ENCODE measurements at regions not wholly inside any gene's neighbourhood (a gene's known extent, or its start where the extent isn't known, plus 50 kb on each side); places are given as distances from the start of the nearest gene placed in this dataset.

- no peak overlapping the region for H3K4me2 ChIP-seq
- H3K9me2 ChIP-seq, result no peaks in the 10 kb centered on the region
- no peak overlapping the region for H2AFZ ChIP-seq (ENCODE audit: low read depth)
- CTCF ChIA-PET, result no interaction called here
- H3K79me2 ChIP-seq (ENCODE audit: insufficient read depth), result no peaks in the 10 kb centered on the region
- no peak overlapping the region for H3K9ac ChIP-seq
- no peak overlapping the region for H3K4me3 ChIP-seq (ENCODE audit: low read depth in 2 of 2, low read length in 1 of 2)
- no peak overlapping the region for H3K27ac ChIP-seq (ENCODE audit: low read depth in 2 of 2, low read length in 1 of 2)
- H3K9me3 ChIP-seq, result no peaks in the 10 kb centered on the region
- TF ChIP-seq REST (IDR thresholded peaks at IDR 0.05; ENCODE audit: low read depth, low read length) (no peak), FOXM1 (IDR thresholded peaks at IDR 0.05; ENCODE audit: low read depth) (no peak), RFX5 (IDR thresholded peaks at IDR 0.05; ENCODE audit: low read length) (no peak), YY1 (IDR thresholded peaks at IDR 0.05; ENCODE audit: low read depth) (no peak), POLR2AphosphoS5 (IDR thresholded peaks at IDR 0.05; ENCODE audit: low read depth, low read length) (no peak), CTCF (IDR thresholded peaks at IDR 0.05) (no peak), FOXJ3 (CRISPR knock-in tag; IDR thresholded peaks at IDR 0.05) (no peak), EZH2phosphoT487 (IDR thresholded peaks at IDR 0.05; ENCODE audit: borderline replicate concordance, low read depth) (no peak), GATA2 (CRISPR knock-in tag; IDR thresholded peaks at IDR 0.05) (no peak), RXRA (IDR thresholded peaks at IDR 0.05; ENCODE audit: borderline replicate concordance, low read depth) (no peak), EP300 (IDR thresholded peaks at IDR 0.05; ENCODE audit: borderline replicate concordance in 1 of 2, low read depth in 1 of 2, low read length in 1 of 2) (no peak), USF1 (IDR thresholded peaks at IDR 0.05; ENCODE audit: borderline replicate concordance, low read depth) (no peak), TCF12 (IDR thresholded peaks at IDR 0.05) (no peak), TEAD4 (IDR thresholded peaks at IDR 0.05; ENCODE audit: borderline replicate concordance, insufficient read depth) (no peak), RCOR1 (IDR thresholded peaks at IDR 0.05; ENCODE audit: low read length) (no peak), ELF1 (IDR thresholded peaks at IDR 0.05) (no peak), IRF3 (IDR thresholded peaks at IDR 0.05; ENCODE audit: low read depth, low read length) (no peak)
- no peaks in the 10 kb centered on the region for H4K20me1 ChIP-seq (ENCODE audit: insufficient read depth)
- no peak for DNase-seq
- WGBS (ENCODE audit: low lambda C conversion rate), result 37% methylated on average over 3 of the region's 3 CpGs
- H3K36me3 ChIP-seq (replicated peaks in 1 of 2; ENCODE audit: control insufficient read depth in 1 of 2, insufficient read depth in 2 of 2, low read length in 1 of 2), result no peaks in the 10 kb centered on the region
- no peaks in the 10 kb centered on the region for H3F3A ChIP-seq (replicated peaks; ENCODE audit: insufficient read depth)
- no peaks in the 10 kb centered on the region; the same call in 1 of the 2 replicates for H3K27me3 ChIP-seq (ENCODE audit: insufficient read depth)
- POLR2A ChIA-PET, result no interaction called here
- H3K4me1 ChIP-seq (ENCODE audit: control insufficient read depth in 1 of 2, insufficient read depth in 2 of 2, low read depth in 1 of 2, low read length in 1 of 2), result peaks cover 0 to 8% of the 10 kb centered on the region in 2 experiments; a peak in 1 of 4 replicates
These were observed 147.5 kb downstream of the ACKR3 start for GRCh38 chr2:236717120-236717519.
